HCT116 (cell line): ENCODE measurements at regions not wholly inside any gene's neighbourhood (a gene's known extent, or its start where the extent isn't known, plus 50 kb on each side); places are given as distances from the start of the nearest gene placed in this dataset.

Experiments
- ATAC-seq: fragments of 200-7000 bp; cut with Tn5 transposase; 2 replicates; pipeline ENCODE4 v1.9.1; 2020; ENCODE audit warnings: mild to moderate bottlenecking, moderate library complexity
- BruUV-seq: library from RNA; stranded (reverse); fragments of 400-500 nt; replicated peaks from 2 replicates; lab custom pipeline; 2021; lab: Mats Ljungman, UMichigan
- CTCF ChIA-PET: fragments of 300-600 bp; sonication (Branson Sonifier 250); formaldehyde crosslinking; loops from one replicate; lab custom pipeline; 2021; ENCODE audit warnings: antibody characterized with exemption; lab: Charles Lee
- POLR2A ChIA-PET: fragments of 300-600, 350-600 bp; sonication (Branson Sonifier 250); formaldehyde crosslinking; loops from one replicate; lab custom pipeline; 2021; ENCODE audit warnings: antibody characterized with exemption; lab: Charles Lee
- RAD21 ChIA-PET, 2 experiments: fragments of 300-600 bp; sonication (Branson Sonifier 250); formaldehyde crosslinking; loops; one replicate each; lab custom pipeline; 2023; ENCODE audit warnings: low total read pairs in 2 of 2; ENCODE audit not compliant: uncharacterized antibody in 2 of 2, unreplicated experiment in 2 of 2, low non-redundant PET in 1 of 2; lab: Charles Lee
- DNase-seq: peaks from one replicate; pipeline ENCODE4 v3.0.0-alpha.2; 2010; ENCODE audit warnings: low read depth, low spot score
- H2AFZ ChIP-seq: fragments of 200-600 bp; shearing (Covaris generic), sonication (generic); 2 replicates; pipeline ENCODE4 v1.6.1; 2017; ENCODE audit warnings: low read depth, mixed run types, mixed read lengths, antibody characterized with exemption, low read length; ENCODE audit not compliant: poor library complexity, severe bottlenecking
- H3K27ac ChIP-seq: 2 replicates; pipeline ENCODE4 v1.5.1; 2012; ENCODE audit warnings: low read depth, low read length
- H3K27me3 ChIP-seq: fragments of 200-600 bp; sonication (generic); 2 replicates; pipeline ENCODE4 v1.6.1; 2016; ENCODE audit warnings: mixed run types, low read length, mixed read lengths; ENCODE audit not compliant: insufficient read depth
- H3K36me3 ChIP-seq, 2 experiments: fragments of 200-500 bp in 1 of 2; fragments of 200-600 bp in 1 of 2; sonication (Bioruptor generic) in 1 of 2; sonication (generic) in 1 of 2; 2 replicates each; pipeline versions ENCODE4 v1.5.1 to v1.6.1; 2014 to 2016; ENCODE audit warnings: low read length in 2 of 2, inconsistent platforms in 1 of 2, mixed read lengths in 1 of 2, mixed run types in 1 of 2; ENCODE audit not compliant: insufficient read depth in 2 of 2, control insufficient read depth in 1 of 2
- H3K4me1 ChIP-seq, 2 experiments: fragments of 200-600 bp in 1 of 2; sonication (generic) in 1 of 2; 2 replicates each; pipeline versions ENCODE4 v1.5.1 to v1.6.1; 2012 to 2017; ENCODE audit warnings: low read length in 2 of 2, inconsistent platforms in 1 of 2, mild to moderate bottlenecking in 1 of 2, mixed read lengths in 1 of 2, mixed run types in 1 of 2, moderate library complexity in 1 of 2; ENCODE audit not compliant: insufficient read depth in 2 of 2, control insufficient read depth in 1 of 2
- H3K4me2 ChIP-seq: fragments of 200-600 bp; sonication (generic); 2 replicates; pipeline ENCODE4 v1.6.1; 2017; ENCODE audit warnings: mixed run types, low read length, mixed read lengths
- H3K4me3 ChIP-seq, 2 experiments: fragments of 200-600 bp in 1 of 2; sonication (generic) in 1 of 2; replicated peaks in 1 of 2; 2 replicates each; pipeline ENCODE4 v1.5.1; 2011 to 2016; ENCODE audit warnings: low read length in 2 of 2, control low read depth in 1 of 2, low read depth in 1 of 2, mild to moderate bottlenecking in 1 of 2, mixed read lengths in 1 of 2, mixed run types in 1 of 2
- H3K79me2 ChIP-seq: fragments of 200-600 bp; sonication (generic); 2 replicates; pipeline ENCODE4 v1.6.1; 2017; ENCODE audit warnings: mild to moderate bottlenecking, mixed run types, low read length, moderate library complexity, mixed read lengths; ENCODE audit not compliant: insufficient read depth
- H3K9ac ChIP-seq: fragments of 200-600 bp; sonication (generic); 2 replicates; pipeline ENCODE4 v1.6.1; 2016; ENCODE audit warnings: low read length, mixed read lengths
- H3K9me2 ChIP-seq: fragments of 200-600 bp; sonication (generic), shearing (Covaris generic); 2 replicates; pipeline ENCODE4 v1.6.1; 2017; ENCODE audit warnings: mixed run types, mild to moderate bottlenecking, moderate library complexity; ENCODE audit not compliant: insufficient read depth
- H3K9me3 ChIP-seq, 2 experiments: fragments of 200-500 bp in 1 of 2; fragments of 200-600 bp in 1 of 2; sonication (Bioruptor generic) in 1 of 2; sonication (generic) in 1 of 2; 2 replicates each; pipeline ENCODE4 v1.6.1; 2014 to 2017; ENCODE audit warnings: low read length in 2 of 2, mixed read lengths in 2 of 2, inconsistent platforms in 1 of 2, low read depth in 1 of 2, mild to moderate bottlenecking in 1 of 2, mixed run types in 1 of 2, moderate library complexity in 1 of 2; ENCODE audit not compliant: control insufficient read depth in 1 of 2, insufficient read depth in 1 of 2
- H4K20me1 ChIP-seq: fragments of 200-600 bp; sonication (generic), shearing (Covaris generic); 2 replicates; pipeline ENCODE4 v1.6.1; 2017; ENCODE audit warnings: mixed run types, mild to moderate bottlenecking, moderate library complexity; ENCODE audit not compliant: insufficient read depth
- EZH2phosphoT487 ChIP-seq: fragments of 200-600 bp; IDR thresholded peaks from 2 replicates; pipeline ENCODE4 v1.6.1; 2018; ENCODE audit warnings: antibody characterized with exemption, borderline replicate concordance
- POLR2A ChIP-seq: IDR thresholded peaks from 2 replicates; pipeline ENCODE4 v1.7.0; 2011; ENCODE audit warnings: borderline replicate concordance; ENCODE audit not compliant: insufficient read depth, insufficient read length; ENCODE audit errors: extremely low read depth
- RAD21 ChIP-seq: IDR thresholded peaks from 2 replicates; pipeline ENCODE4 v1.6.1; 2012; ENCODE audit warnings: low read depth, mild to moderate bottlenecking
- TCF7L2 ChIP-seq: IDR thresholded peaks from 2 replicates; pipeline ENCODE4 v1.7.0; 2011; ENCODE audit warnings: borderline replicate concordance, inconsistent platforms; ENCODE audit not compliant: insufficient read depth, insufficient read length; ENCODE audit errors: extremely low read depth
- YY1 ChIP-seq: IDR thresholded peaks from 2 replicates; pipeline ENCODE4 v1.6.1; 2011; ENCODE audit warnings: low read length, low read depth, moderate library complexity, mild to moderate bottlenecking; ENCODE audit not compliant: insufficient replicate concordance; ENCODE audit errors: extremely low read depth
- intact Hi-C: fragments of 100-400 bp; cut with micrococcal nuclease; formaldehyde crosslinking; loops from 2 replicates; pipeline ENCODE4 v1.10.0; 2022
- TF ChIP-seq, protein P1 (sequence below): IDR thresholded peaks from 2 replicates; pipeline ENCODE4 v1.6.1; 2012
- TF ChIP-seq, protein P2 (sequence below): IDR thresholded peaks from 2 replicates; pipeline ENCODE4 v1.6.1; 2012

DNA sequence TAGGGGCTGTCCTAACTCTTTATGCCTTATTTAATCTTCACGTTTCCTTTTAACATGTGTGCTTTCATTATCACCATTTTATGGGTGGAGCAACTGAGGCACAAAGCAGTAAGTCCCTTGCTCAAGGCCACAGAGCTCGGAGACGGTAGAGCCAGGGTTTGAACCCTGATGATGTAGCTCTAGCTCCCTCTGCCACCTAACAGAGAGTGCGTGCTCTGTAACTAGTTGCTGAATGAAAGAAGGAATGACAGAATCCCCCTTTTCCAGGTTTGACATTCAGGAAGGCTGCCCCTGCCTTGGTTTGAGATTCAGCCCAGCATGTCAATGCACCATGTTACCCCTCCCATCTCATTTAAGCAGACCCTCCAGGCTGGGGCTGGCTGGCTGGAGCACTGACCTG, 193.3 kb upstream of the NAV2 start:
- no peak overlapping the region for H3K27ac ChIP-seq
- H3K36me3 ChIP-seq = no peaks in the 10 kb centered on the region
- no peak overlapping the region for H3K9ac ChIP-seq
- H3K9me2 ChIP-seq = no peaks in the 10 kb centered on the region
- no peak overlapping the region for H3K4me3 ChIP-seq
- ChIA-PET RAD21 (no interaction called here), CTCF (no interaction called here), POLR2A (no interaction called here)
- BruUV-seq = no TSS peak
- no peak overlapping the region for H3K4me2 ChIP-seq
- no peaks in the 10 kb centered on the region for H3K79me2 ChIP-seq
- peaks cover 46% of the 10 kb centered on the region for H3K27me3 ChIP-seq
- ATAC-seq (no peak), DNase-seq (no peak)
- H4K20me1 ChIP-seq = no peaks in the 10 kb centered on the region
- TF ChIP-seq, protein P1, sequence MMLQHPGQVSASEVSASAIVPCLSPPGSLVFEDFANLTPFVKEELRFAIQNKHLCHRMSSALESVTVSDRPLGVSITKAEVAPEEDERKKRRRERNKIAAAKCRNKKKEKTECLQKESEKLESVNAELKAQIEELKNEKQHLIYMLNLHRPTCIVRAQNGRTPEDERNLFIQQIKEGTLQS = no peak
- TF ChIP-seq, protein P2, sequence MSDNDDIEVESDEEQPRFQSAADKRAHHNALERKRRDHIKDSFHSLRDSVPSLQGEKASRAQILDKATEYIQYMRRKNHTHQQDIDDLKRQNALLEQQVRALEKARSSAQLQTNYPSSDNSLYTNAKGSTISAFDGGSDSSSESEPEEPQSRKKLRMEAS = no peak
- TF ChIP-seq RAD21 = peak; percentile 35; the same call in 1 of the 2 replicates
- H2AFZ ChIP-seq = no peak overlapping the region
- no peaks in the 10 kb centered on the region for H3K4me1 ChIP-seq
- intact Hi-C loops = no loop called here
- no peaks in the 10 kb centered on the region for H3K9me3 ChIP-seq

DNA sequence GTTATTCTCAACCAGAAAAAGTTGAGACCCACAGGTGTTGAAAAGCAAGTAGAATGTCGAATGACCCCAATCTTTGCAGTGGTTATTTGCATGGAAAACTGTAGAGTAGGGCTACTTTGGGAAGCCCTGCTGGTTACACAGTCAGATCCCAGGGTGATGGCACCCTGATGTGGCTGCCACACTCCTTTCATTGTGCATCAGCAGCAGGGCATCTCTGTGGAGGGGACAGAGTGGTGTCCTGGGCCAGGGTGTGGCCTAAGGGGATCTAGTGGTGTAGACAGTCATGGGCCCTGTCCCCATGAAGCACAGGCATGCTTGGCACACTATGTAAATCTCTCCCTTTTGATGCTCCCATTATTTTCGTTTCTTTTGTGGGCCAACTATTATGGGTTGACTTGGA, 199.4 kb upstream of the NAV2 start:
- H3K9me2 ChIP-seq = no peaks in the 10 kb centered on the region
- intact Hi-C loops = no loop called here
- peaks cover 83% of the 10 kb centered on the region for H3K27me3 ChIP-seq
- POLR2A ChIA-PET = no interaction called here
- RAD21 ChIA-PET = no interaction called here
- no peak overlapping the region for H3K4me2 ChIP-seq
- H3K27ac ChIP-seq = no peak overlapping the region
- no peak for TF ChIP-seq EZH2phosphoT487
- TF ChIP-seq YY1 = no peak
- TF ChIP-seq POLR2A = no peak
- no peak for TF ChIP-seq TCF7L2
- TF ChIP-seq, all 23 proteins: peak for 0
- Histone ChIP-seq H3K36me3 (no peaks in the 10 kb centered on the region), H4K20me1 (no peaks in the 10 kb centered on the region), H3K79me2 (no peaks in the 10 kb centered on the region), H3K4me3 (no peak overlapping the region), H3K9ac (no peak overlapping the region), H3K9me3 (no peaks in the 10 kb centered on the region), H3K4me1 (peaks cover 3 to 4% of the 10 kb centered on the region in 2 experiments; a peak in 3 of 4 replicates), H2AFZ (no peak overlapping the region)
- no TSS peak for BruUV-seq
- CTCF ChIA-PET = no interaction called here
- DNase-seq = no peak
- ATAC-seq = no peak
